Glomerular endothelial cell (primary cell): ENCODE measurements at regions not wholly inside any gene's neighbourhood (a gene's known extent, or its start where the extent isn't known, plus 50 kb on each side); places are given as distances from the start of the nearest gene placed in this dataset.
A peak's percentile ranks its signal among the peaks of the same experiment; 100 is the strongest.
"Not testable (repeated sequence)": the region's sequence is repeated elsewhere in the genome, so short reads cannot be mapped to it uniquely, and the experiment has no call there.

ENCODE experiments used
- DNase-seq: peaks from one replicate; pipeline ENCODE4 v3.0.0-alpha.2; 2011; ENCODE audit warnings: low read depth, low spot score; ENCODE audit errors: extremely low read depth

DNA sequence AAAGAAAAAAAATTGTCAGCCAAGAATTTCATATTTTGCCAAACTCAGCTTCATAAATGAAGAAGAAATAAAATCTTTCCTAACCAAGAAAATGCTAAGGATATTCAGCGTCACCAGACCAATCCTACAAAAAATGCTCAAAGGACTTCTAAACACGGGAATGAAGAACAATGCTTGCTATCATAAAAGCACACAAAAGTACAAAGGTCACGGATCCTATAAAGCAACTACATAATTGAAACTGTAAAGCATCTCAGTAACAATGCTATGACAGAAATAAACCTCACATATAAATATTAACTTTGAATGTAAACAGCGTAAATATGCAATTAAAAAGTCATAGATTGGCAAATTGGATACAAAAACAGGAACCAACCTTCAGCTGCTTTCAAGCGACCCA, 1314.6 kb upstream of the GYPC start:
- no peak for DNase-seq

- DNase-seq, result not testable (repeated sequence)
These were observed 1302.4 kb upstream of the GYPC start for GRCh38 chr2:125353542-125353941.

GRCh38 chr2:125364192-125364983, 1291.6 kb upstream of the GYPC start:
- DNase-seq, result no peak

DNA sequence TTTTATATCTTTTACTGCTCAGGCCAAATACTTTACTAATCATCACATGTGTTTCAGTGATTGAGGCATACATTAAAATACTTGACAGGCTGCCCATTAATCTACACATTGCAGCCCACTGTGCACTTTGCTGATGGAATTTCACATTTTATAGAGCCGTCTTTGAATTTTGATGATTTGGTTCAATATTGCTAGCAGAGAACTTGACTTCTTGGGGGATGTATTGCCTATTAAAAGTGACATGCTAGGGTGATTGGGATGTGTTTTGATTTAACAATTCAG, 1291.0 kb upstream of the GYPC start:
- no peak for DNase-seq

DNA sequence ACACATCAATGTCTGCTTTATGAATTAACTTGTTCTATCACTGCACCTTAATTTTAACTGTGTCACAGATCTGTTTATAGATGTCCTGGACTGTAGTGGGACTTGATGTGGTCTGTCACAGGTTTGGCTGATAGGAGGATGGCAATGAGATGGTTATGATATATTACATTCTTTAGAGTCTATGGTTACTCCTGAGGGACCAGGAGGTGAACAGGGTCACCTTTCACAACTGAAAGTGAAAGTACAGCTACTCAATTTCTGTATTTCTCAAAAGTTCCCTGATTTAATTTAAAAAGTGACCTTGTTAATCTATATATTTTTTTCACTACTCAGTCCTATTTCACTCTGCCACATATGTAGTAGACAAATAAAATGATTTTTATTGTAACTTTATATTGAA, 1284.1 kb upstream of the GYPC start:
- DNase-seq, result no peak

- no peak for DNase-seq
These were observed 1282.7 kb upstream of the GYPC start for GRCh38 chr2:125373293-125373692.

- DNase-seq, result no peak
These were observed 1269.9 kb upstream of the GYPC start for GRCh38 chr2:125386074-125386473.

DNA sequence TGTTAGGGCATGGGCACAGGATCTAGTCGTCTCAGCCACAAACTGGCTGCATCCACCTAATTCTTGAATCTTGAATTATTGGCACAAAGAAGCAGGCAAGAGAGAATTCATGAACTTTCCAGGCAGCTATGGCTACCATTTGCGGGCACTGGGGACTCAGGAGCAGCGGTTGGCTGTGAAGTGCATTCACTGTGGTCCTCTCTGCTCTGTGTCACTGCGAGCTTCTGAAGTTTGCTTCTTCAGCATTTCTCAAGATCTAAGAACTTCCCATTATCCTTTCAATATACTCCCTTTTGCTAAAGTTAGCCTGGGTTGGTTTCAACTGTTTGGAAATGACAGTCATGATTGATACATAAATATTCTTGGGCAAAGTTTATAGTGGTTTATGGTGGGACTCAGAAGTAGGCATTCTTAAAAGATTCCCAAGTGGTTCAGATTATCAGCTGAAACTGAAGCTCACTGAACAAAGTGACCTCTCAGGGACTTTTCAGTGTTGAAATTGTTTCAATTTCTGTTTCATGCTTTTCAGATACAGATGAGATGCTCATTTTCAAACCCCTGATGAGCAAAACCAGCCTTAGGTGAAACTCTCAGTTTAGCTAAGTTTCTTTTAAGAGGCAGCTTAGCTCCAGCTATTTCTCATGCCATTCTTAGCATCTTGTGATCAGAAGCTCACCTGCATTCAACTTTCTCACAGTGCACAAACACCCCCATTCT, 1258.3 kb upstream of the GYPC start:
- no peak for DNase-seq

DNA sequence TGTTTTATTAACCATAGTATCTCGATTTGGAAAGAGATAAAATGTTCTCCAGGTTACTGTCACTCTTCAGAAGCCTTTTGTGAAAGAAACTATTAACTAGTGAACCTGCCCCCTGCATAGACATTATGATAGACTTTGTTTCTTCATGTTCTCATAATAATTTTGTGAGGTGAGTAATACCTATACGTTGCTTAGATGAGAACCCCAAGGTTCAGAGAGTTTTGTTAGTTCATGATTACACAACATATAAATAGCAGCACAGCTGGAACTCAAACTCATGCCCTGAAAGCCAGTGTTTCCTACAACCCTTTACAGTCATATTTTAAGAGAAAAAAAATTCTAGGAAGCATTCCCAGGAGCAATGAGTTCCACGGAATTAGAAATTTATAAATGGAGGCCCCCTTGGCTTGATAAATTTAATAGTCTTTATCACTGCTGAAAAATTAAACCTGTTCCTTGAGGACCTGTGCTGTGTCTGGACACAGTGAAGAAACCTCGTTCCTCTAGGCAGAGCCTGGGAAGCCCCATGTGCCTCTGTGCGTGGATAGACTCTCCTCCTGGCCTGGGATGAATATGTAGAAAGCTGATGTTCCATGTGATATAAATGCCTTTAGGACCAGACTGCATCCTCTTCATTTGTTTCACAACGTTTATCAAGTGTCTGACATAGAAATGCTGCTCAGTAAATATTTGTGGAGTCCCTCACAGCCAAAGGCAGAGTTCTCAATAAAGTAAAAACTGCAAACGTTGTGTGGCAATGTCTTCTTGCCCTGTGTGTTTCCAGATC, 1257.0 kb upstream of the GYPC start:
- DNase-seq, result no peak

DNA sequence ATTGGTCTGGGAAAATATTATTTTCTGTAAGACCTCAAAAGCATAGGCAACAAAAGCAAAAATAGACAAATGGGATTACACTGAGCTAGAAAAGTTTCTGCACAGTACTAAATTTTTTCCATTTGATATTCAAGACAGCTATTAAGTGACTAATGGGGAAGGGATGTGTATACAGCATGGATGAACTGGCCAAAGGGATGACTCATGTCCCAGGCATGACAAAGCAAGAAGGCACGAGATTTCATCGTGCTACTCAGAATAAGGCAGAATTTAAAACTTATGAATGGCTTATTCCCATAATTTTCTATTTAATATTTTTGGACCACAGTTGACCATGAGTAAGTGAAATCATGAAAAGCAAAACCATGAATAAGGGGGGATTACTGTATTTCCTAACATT, 1250.1 kb upstream of the GYPC start:
- peak; percentile 1 for DNase-seq

DNA sequence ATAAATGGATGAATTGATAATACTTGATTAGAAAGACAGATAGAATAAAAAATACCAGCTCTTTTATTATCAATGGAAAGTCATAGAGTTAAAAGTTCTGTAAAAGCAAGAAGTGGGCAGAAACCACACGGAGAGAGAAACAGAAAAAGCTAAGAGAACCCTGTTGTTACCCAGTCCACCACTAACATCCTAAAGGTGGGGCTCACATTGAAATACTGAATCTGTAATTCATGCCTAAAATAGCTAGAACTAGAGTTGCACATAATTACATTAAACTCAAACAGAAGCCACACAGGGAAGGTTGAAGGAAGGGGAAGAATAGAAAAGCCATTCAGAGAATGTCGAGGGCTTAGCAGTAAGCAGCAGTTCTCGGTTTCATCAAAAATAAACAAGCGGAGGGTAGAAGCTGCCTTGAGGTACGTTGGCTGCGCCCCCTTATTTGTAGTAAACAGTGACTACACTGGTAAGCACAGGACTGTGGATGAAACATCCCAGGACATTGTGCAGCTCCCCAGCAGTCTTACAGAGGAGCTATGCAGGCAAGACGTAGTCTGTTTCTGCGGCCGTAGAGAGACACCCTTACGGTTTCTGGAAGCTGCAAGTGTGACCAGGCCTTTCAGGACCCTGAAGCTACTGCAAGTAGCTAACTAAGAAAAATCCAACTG, 1247.0 kb upstream of the GYPC start:
- DNase-seq, result no peak

DNA sequence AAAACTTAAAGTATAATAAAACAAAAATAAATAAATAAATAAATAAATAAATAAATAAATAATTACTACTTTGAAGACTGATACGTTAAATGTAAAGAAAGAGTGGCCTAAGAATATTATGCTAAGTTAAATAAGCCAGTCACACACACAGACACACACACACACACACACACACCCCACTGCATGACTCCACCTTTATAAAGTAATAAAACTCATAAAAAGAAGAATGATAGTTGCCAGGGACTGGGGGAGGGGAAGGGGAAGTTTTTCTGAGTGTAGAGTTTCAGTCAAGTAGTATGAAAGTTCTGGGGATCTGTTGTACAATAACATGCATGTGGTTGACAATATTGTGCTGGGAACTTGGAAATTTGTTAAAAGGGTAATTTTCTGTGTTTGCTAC, 1237.5 kb upstream of the GYPC start:
- no peak for DNase-seq

GRCh38 chr2:125422198-125422770, 1233.7 kb upstream of the GYPC start:
- DNase-seq, result not testable (repeated sequence)

GRCh38 chr2:125424266-125424785, 1231.6 kb upstream of the GYPC start:
- DNase-seq, result no peak

DNA sequence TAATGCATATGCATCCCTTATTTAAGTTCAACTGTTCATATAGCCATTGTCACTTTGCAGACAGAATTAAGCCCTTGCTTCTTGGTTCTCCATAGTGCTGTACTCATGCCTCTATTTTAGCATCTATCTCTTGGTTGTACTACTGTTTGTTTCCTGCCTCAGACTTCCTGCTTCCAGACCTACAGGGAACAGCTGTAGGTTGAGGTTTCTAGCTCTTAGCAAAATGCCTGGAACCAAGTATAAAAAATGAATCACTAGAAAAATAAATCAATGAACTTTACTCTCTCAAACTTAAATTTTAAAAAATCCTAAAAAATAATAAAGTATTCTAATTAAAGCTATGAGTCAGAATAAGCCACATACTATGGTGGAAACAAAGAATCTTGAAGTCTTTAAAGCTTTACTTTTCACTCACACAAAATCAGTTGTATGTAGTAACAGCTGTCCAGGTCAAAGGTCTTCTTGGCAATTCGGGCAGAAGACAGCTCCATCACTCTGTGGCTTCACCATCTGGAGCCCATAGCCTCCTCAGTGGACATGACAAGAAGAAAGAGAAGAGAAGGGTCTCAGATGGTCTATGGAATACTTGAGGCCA, 1228.1 kb upstream of the GYPC start:
- no peak for DNase-seq

- DNase-seq, result no peak
These were observed 1211.9 kb upstream of the GYPC start for GRCh38 chr2:125444106-125444505.

DNA sequence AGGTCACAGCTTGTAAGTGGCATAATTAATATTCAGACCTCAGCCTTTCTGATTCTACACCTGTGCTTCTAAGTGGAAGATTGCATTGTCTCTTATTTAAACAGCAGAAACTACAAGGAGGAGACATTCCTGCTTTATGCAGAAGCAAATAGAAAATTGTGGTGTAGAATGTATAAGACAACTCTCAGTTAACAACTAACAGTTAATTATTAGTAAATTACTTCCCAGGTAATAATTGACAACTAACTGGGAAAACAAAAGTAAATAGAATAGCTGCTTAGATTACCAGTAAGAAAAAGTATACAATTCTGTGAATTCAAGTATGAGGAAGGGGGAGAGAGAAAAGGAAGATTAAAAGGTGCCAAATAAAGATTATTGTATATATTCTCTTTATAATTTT, 1210.5 kb upstream of the GYPC start:
- no peak for DNase-seq

DNA sequence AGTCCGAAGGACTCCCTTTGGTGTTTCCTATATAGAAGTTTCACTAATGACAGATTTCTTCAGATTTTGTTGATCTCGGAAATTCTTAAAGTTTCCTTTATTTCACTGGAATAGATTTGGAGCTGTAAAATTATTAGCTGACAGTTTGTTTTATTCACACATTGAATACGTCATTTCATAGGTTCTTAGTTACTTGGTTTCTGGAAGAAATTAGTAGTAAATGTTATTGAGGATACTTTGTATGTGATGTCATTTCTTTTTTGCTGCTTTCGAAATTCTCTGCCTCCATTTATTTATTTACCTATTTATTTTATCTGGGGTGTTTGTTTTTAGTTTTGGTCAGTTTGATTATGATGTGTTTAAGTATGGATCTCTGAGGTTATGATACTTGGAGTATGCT, 1205.9 kb upstream of the GYPC start:
- DNase-seq, result no peak

GRCh38 chr2:125455110-125455509, 1200.8 kb upstream of the GYPC start:
- DNase-seq, result no peak

DNA sequence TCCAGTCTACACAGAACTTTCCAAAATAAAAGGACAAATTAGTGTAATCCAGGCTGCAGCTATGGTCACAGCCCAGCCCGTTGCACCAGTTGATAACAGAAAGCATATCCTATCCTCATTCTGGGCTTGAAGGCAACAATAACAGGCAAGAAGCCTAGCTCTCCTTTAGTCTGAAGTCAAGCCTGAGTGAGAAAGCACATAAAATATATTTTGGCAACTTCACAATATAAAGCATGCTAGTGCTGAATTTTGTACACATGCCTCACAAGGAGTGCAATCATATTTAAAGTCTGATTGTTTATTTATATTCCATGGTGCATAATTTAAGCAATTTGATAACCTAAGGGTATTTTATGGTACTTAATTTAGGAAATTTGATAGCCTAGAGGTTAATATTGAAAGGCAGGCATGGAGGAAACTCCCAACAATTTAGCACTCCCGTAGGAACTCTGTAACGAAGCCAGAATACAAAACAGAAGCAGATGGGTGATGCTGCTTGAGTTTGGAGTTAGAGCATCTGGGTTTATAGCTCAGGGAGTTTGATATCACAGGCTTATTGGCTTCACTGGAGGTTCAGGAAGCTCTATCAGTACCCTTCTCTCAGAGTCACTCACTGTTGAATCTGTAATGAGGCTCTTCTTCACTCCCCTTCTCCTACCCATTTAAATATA, 1199.1 kb upstream of the GYPC start:
- DNase-seq, result no peak
